AG10803 (cell line): ENCODE measurements at regions not wholly inside any gene's neighbourhood (a gene's known extent, or its start where the extent isn't known, plus 50 kb on each side); places are given as distances from the start of the nearest gene placed in this dataset.
"Not testable (repeated sequence)": the region's sequence is repeated elsewhere in the genome, so short reads cannot be mapped to it uniquely, and the experiment has no call there.

Experiments used
- DNase-seq: peaks from one replicate; pipeline ENCODE4 v3.0.0; 2010; ENCODE audit warnings: low read depth
- H3K4me3 ChIP-seq: 2 replicates; pipeline ENCODE4 v1.5.1; 2011; ENCODE audit warnings: mild to moderate bottlenecking, low read length, control low read depth
- TF ChIP-seq, protein P1 (sequence below): conservative IDR thresholded peaks from 2 replicates; pipeline ENCODE4 v1.5.1; 2011; ENCODE audit warnings: mild to moderate bottlenecking, low read length, control low read depth, inconsistent platforms

DNA sequence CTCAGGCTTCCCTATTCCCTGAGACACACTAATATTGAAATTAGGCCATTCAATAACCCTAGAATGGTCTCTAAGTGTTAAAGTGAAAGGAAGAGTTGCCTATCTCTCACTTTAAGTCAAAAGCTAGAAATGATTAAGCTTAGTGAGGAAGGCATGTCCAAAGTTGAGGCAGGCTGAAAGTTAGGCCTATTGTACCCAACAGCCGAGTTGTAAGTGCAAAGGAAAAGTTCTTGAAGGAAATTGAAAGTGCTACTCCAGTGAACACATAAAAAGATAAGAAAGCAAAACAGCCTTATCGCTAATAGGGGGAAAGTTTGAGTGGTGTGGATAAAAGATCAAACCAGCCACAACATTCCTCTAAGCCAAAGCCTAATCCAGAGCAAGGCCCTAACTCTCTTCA lies 117.9 kb upstream of the SPATA12 start:
- no peak overlapping the region for H3K4me3 ChIP-seq
- TF ChIP-seq, protein P1, sequence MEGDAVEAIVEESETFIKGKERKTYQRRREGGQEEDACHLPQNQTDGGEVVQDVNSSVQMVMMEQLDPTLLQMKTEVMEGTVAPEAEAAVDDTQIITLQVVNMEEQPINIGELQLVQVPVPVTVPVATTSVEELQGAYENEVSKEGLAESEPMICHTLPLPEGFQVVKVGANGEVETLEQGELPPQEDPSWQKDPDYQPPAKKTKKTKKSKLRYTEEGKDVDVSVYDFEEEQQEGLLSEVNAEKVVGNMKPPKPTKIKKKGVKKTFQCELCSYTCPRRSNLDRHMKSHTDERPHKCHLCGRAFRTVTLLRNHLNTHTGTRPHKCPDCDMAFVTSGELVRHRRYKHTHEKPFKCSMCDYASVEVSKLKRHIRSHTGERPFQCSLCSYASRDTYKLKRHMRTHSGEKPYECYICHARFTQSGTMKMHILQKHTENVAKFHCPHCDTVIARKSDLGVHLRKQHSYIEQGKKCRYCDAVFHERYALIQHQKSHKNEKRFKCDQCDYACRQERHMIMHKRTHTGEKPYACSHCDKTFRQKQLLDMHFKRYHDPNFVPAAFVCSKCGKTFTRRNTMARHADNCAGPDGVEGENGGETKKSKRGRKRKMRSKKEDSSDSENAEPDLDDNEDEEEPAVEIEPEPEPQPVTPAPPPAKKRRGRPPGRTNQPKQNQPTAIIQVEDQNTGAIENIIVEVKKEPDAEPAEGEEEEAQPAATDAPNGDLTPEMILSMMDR, result no peak
- DNase-seq, result no peak

DNA sequence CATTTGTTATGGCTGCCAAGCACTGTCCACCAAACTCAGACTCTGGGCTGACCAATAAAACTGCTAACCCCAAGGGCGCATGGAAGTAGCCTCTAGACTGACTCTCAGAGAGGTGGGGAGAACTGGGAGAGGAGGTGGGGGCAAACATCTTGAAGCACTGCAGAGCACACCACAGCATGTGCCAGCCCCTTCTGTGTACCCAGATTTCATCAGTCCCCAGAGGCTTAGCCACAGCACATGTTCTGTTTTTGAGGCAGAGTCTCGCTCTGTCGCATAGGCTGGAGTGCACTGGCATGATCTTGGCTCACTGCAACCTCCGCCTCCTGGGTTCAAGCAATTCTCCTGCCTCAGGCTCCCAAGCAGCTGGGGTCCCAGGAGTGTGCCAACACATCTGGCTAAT lies 119.5 kb upstream of the SPATA12 start:
- no peak for DNase-seq
- no peak overlapping the region for H3K4me3 ChIP-seq
- TF ChIP-seq, protein P1, result no peak

DNA sequence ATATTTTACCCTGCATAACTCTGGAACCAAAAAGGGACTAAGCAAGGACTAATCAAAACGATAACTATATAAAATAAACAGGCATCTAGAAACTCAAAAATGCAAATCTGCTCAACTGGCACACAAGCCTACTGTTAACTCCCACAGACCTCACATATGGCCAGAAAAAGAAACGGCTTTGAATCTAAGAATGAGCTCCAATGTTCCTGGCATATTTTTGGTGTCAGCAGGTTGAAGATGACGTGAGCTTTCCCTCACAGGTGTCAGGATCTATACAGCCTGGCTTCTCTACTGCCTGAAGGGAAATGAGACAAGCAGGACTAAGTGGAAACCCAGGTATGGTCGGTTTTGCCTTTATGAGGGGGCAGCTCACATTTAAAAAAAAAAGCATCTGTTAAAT lies 120.1 kb upstream of the SPATA12 start:
- TF ChIP-seq, protein P1, result no peak
- no peak for DNase-seq
- H3K4me3 ChIP-seq, result no peak overlapping the region

DNA sequence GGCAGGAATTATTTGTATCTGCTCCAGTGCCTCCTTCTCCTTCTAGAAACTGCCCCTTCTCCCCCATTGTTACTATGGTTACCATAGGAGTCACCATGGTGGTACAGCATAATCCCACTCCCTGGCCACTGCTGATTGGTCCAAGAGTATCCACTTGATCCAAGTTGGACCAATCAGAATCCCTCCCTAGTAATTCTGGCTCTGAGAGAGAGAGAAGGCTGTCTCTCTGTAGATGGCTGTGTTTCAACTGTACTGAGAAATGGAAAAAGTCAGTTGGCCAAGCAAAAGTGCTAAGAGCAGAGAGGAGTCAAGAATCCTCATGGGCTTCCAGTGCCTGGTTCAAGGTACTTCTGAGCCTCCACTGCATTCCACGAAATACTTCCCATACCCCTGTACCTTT lies 120.6 kb upstream of the SPATA12 start:
- no peak overlapping the region for H3K4me3 ChIP-seq
- TF ChIP-seq, protein P1, result no peak
- no peak for DNase-seq

DNA sequence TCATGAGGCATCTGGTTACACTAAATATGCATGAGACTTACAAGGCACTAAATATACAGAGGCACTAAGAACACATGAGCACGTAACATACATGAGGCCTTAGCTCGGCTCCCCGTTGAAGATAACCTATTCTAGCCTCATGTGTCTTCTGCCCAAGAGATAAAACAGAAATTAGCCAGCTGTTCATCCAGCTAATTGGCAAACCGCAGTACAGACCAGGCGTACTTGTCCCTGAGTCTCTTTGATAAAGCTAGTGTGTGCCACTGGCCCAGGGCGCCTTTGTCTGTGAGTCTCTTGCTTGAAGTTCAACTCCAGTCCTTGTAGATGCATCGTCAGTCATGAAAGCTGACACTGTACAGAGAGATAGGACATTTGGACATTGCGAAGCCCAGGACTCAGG lies 121.9 kb upstream of the SPATA12 start:
- DNase-seq, result no peak
- no peak overlapping the region for H3K4me3 ChIP-seq
- TF ChIP-seq, protein P1, result no peak

DNA sequence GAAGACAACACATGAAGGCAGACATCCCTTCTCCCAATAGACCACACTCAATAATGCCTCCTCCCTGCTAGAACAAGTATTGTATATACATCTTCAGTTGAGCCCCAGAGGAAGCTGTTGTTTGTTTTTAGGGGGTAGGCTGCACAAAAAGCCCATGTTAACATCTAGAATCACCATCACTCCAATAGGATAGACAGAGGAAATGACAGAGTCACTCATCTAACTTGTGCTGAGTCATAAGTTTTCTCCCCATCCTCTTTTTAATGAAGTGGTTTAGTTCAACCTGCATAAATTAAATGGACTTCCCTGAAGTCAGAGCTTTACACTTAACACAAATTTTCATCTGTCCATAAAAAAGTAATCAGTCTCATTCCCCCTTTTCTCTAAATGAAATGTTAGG lies 122.9 kb upstream of the SPATA12 start:
- H3K4me3 ChIP-seq, result no peak overlapping the region
- TF ChIP-seq, protein P1, result no peak
- DNase-seq, result no peak

DNA sequence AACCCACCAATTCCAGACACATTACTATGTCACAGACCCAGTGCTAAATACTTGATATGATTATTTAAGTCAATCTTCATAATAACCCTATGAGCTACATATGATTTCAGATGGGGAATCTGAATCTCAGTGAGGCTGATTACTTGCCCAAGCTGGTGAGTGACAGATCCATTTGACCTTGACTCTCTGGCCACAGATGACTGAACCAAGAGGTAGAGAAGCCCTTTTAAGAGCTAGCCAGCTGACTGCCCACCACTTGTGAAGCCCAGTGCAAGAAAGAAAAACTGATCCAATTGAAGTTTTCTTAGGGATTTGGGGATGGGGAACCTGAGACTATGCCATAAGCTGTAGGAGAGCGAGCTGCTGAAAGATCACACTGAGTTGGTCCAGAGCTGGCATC lies 124.7 kb upstream of the SPATA12 start:
- H3K4me3 ChIP-seq, result no peak overlapping the region
- TF ChIP-seq, protein P1, result no peak
- DNase-seq, result no peak

DNA sequence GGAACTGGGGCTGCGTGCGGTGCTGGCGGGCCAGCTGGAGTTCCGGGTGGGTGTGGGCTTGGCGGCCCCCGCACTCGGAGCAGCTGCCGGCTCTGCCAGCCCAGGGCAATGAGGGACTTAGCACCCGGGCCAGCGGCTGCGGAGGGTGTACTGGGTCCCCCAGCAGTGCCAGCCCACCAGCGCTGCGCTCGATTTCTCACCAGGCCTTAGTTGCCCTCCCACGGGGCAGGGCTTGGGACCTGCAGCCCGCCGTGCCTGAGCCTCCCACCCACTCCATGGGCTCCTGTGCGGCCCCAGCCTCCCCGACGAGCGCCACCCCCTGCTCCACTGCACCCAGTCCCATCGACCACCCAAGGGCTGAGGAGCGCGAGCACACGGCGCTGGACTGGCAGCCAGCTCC lies 126.0 kb upstream of the SPATA12 start:
- DNase-seq, H3K4me3 ChIP-seq: not testable (repeated sequence)
